ENCODE measurements at regions not wholly inside any gene's neighbourhood (a gene's known extent, or its start where the extent isn't known, plus 50 kb on each side); places are given as distances from the start of the nearest gene placed in this dataset.
"Not testable (repeated sequence)": the region's sequence is repeated elsewhere in the genome, so short reads cannot be mapped to it uniquely, and the experiment has no call there.

- intact Hi-C loops (cut with DNase I), result no loop called here
- no peak for ATAC-seq
These were observed 129.1 kb downstream of the BCL2L11 start for GRCh38 chr2:111249806-111250205.

GRCh38 chr2:111250448-111251030 lies 129.8 kb downstream of the BCL2L11 start:
- intact Hi-C loops (cut with DNase I), result no loop called here
- DNase-seq (no peak), ATAC-seq (no peak)

More at GRCh38 chr2:111249806-111250205, 129.1 kb downstream of the BCL2L11 start:
- no peak for DNase-seq

GRCh38 chr2:111251711-111252110 lies 131.0 kb downstream of the BCL2L11 start:
- ATAC-seq, result no peak
- intact Hi-C loops (cut with DNase I), result no loop called here
- no peak for DNase-seq

DNA sequence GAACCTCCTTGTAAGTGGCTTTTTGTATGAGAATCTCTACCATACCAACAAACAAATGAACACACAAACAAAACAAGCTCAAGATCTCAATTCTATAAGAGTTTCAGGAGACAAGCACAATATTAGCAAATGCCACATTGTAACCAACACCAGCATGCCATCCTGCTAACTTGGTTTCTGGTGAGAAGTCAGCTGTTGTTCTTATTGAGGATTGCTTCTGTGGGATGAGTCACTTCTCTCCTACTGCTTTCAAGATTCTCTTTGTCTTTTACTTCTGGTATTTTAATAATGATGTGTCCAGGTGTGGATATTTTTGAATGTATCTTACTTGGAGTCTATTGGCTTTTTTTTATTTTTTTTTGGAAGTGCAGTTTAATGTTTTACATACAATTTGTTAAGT lies 131.7 kb downstream of the BCL2L11 start:
- no peak for DNase-seq
- intact Hi-C loops (cut with DNase I), result no loop called here
- ATAC-seq, result no peak

DNA sequence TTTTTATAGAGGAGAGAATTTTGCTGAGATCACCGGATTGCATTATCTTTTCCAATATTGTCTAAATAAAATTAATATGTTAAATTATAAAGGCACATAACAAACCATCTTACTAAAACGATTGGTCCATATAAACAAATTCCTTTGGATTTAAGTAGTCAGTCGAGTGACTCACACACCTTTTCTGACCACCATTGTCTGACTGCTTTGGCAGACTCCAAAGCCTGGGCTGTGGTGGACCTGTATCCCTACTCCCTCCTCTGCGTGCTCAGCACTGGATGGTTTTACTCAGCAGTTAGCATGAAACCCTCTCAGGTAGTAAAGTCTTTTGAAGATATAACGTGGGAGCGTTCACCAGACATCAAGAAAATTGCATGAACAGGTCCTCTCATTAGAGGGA lies 134.2 kb downstream of the BCL2L11 start:
- intact Hi-C loops (cut with DNase I); ATAC-seq: not testable (repeated sequence)

GRCh38 chr2:111256628-111257027 lies 135.9 kb downstream of the BCL2L11 start:
- intact Hi-C loops (cut with DNase I); DNase-seq; ATAC-seq: not testable (repeated sequence)

More for the DNA sequence above, 134.2 kb downstream of the BCL2L11 start:
- not testable (repeated sequence) for DNase-seq

- intact Hi-C loops (cut with DNase I); DNase-seq: not testable (repeated sequence)
- peak in 1 of 2 donors; percentile 44 for ATAC-seq
These were observed 136.9 kb downstream of the BCL2L11 start for GRCh38 chr2:111257607-111258006.

DNA sequence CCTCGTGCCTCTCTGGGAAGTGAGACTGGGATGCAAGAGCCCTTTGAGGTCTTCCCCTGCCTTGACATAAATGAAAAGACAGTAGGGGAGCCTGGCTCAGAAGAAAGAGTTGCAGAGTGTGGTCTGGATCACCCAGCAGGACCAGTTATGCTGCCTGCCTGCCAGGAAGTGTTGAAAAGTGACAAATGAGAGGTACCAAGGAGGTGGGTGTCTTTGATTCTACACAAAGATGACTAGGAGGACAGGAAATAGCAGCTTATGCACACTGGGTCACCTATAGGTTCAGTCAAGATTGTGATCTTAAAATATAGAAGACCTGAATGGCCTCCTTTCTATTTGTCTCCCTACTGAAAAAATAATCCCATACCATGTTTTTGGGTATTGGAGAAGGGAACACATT lies 137.6 kb downstream of the BCL2L11 start:
- DNase-seq; ATAC-seq; intact Hi-C loops (cut with DNase I): not testable (repeated sequence)

GRCh38 chr2:111262627-111263379 lies 142.1 kb downstream of the BCL2L11 start:
- DNase-seq; ATAC-seq; intact Hi-C loops (cut with DNase I): not testable (repeated sequence)

DNA sequence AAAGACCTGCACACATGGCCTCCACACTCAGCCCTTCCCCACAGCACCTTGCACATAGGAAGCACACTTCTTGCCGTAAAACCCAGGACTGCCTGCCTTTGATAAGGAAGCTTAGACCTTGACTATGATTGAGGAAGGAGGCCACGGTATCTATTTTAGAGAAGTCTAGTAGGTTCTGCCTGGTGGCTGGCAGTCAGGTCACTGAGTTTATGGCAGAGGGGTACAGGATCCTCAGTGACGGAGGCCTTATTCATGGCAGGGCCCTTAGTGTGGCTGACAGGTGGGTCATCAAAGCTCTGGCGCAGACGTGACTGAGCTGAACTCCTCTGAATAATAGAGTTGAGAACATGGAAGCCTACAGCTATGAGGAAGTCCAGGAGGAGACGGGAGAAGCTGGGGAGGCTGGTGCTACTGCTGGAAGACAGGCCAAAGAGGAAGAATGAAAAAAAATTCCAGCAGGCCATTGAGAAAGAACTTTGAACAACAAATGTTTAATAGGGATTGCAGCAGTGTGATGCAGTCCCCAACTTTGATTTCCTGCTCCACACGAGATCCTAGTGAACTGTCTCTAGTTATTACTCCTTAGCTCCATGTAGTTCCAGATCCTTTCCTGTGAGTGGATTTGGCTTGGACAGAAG lies 142.8 kb downstream of the BCL2L11 start:
- ATAC-seq; intact Hi-C loops (cut with DNase I); DNase-seq: not testable (repeated sequence)

- DNase-seq; intact Hi-C loops (cut with DNase I); ATAC-seq: not testable (repeated sequence)
These were observed 144.2 kb downstream of the BCL2L11 start for GRCh38 chr2:111264956-111265355.

- ATAC-seq; DNase-seq; intact Hi-C loops (cut with DNase I): not testable (repeated sequence)
These were observed 145.8 kb downstream of the BCL2L11 start for GRCh38 chr2:111266556-111266955.

DNA sequence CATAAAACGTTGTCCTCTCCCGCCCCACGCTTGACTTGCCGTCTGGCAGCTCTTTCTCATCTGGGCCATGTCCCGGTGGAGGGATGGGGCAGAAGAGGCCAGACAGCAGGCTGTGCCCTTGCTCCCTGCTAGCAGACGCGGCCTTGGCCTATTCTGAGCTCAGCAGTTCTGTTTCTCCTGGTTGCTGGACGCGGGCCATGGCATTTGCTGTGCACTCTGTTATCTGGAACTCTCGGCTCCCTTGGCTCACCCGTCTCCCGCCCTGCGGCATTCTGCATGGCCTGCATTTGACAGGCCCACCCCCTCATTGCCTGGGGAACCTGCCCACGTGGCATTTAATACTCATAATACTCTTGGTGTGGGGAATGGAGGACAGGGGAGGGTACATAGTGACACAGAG lies 146.3 kb downstream of the BCL2L11 start:
- DNase-seq, result peak; percentile 81
- intact Hi-C loops (cut with DNase I), result not testable (repeated sequence)
- peak; percentile 97 for ATAC-seq

GRCh38 chr2:111269761-111270323 lies 149.1 kb downstream of the BCL2L11 start:
- ATAC-seq; intact Hi-C loops (cut with DNase I); DNase-seq: not testable (repeated sequence)

GRCh38 chr2:111270569-111270968 lies 149.9 kb downstream of the BCL2L11 start:
- peak in 1 of 2 donors; percentile 4 for ATAC-seq

DNA sequence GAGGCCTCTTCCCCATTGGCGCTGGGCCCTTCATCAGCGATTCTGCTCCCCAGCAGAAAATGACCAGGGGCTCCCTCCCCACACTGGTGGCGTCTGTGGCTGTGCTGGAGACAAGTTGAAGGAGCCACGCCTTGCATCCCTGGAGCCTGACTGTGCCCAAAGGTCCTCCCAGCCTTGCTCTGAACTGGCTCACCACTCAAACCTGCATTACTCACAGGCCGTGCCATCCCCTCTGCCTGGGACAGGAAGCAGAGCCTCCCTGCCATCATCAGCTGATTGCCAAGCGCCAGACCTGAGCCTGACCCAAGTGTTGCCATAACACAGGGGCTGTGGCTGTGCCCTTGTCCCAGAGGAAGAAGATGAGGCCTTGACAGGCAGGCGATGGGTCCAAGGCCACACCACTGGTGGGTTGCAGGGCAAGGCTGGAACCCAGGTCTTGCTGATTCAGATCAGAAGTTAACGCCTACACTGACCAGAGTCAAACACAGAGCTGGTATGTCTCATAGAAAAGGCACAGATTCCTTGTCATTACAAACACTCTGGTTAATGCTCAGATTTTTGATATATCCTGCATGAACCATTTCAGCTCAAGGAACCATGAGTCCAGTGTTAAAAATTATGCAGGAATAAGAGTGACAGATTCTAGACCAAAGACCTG lies 151.1 kb downstream of the BCL2L11 start:
- DNase-seq; intact Hi-C loops (cut with DNase I): not testable (repeated sequence)
- peak in 1 of 2 donors; percentile 19 for ATAC-seq

More at GRCh38 chr2:111270569-111270968, 149.9 kb downstream of the BCL2L11 start:
- intact Hi-C loops (cut with DNase I); DNase-seq: not testable (repeated sequence)

- DNase-seq; ATAC-seq; intact Hi-C loops (cut with DNase I): not testable (repeated sequence)
These were observed 152.3 kb downstream of the BCL2L11 start for GRCh38 chr2:111273007-111273406.

DNA sequence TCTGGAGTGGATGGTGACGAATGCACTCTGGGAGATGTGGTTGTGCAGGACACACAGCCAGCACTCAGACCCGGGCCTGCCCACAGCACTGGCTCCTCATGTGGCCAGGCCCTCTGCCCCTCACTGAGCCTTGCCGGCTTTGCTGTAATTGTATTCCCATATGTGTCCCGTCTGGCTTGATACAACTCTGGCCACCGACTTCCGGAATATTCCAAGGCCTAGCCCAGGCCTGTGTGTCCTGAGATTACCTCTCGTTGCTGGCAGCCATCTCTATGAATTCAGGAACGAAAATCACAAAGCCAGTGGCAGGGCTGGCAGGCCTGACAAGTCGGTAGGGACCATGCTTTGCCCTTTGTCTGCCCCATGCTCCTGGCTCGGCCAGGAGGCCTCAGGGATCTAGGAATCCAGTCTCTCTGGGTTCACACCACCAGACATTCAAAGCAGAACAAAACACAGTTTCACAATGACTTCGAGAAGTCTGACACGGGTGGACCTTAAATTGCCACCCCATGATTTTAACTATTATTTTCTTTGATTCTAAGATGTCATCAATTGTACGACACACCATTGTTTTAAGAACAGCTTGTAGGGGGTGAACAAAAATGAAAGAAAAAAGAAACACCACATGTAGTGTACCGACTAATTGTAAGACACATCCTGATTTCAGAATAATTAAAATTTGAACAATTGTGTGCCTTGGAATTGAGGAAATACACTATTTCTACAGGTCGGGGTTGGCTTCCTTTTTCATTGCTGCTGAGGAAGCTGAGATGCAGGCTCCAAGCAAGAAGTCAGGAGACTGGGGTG lies 154.5 kb downstream of the BCL2L11 start:
- ATAC-seq, result peak; percentile 55 to 89
- intact Hi-C loops (cut with DNase I); DNase-seq: not testable (repeated sequence)
